ENCODE measurements at regions not wholly inside any gene's neighbourhood (a gene's known extent, or its start where the extent isn't known, plus 50 kb on each side); places are given as distances from the start of the nearest gene placed in this dataset.

- in situ Hi-C loops (cut with HindIII; ENCODE audit: low pct_unique_long_range_greater_than_20kb, low sequenced_read_pairs) (no loop called here), intact Hi-C loops (cut with micrococcal nuclease; ENCODE audit: unreplicated experiment) (no loop called here)
- TF ChIP-seq POLR2AphosphoS5 (IDR thresholded peaks at IDR 0.05; ENCODE audit: low read depth, low read length) (no peak), REST (IDR thresholded peaks at IDR 0.05; ENCODE audit: insufficient read depth in 1 of 2, low read depth in 2 of 2, low read length in 1 of 2) (no peak), SIN3A (IDR thresholded peaks at IDR 0.05; ENCODE audit: borderline replicate concordance, insufficient read depth, low read depth, low read length) (no peak), TCF7L2 (IDR thresholded peaks at IDR 0.05; ENCODE audit: low read depth, low read length) (no peak), CTCF (IDR thresholded peaks at IDR 0.05) (no peak)
- Histone ChIP-seq H3K4me3 (ENCODE audit: low read depth in 2 of 2, low read length in 2 of 2) (no peak overlapping the region), H3K4me1 (ENCODE audit: control insufficient read depth, insufficient read depth, low read length) (no peaks in the 10 kb centered on the region), H3K27me3 (ENCODE audit: control insufficient read depth, insufficient read depth, low read length) (no peaks in the 10 kb centered on the region), H3K27ac (ENCODE audit: low read length) (no peak overlapping the region), H3K9me3 (ENCODE audit: control insufficient read depth, insufficient read depth, low read depth, low read length) (no peaks in the 10 kb centered on the region), H3K36me3 (ENCODE audit: control insufficient read depth, insufficient read depth, low read length) (no peaks in the 10 kb centered on the region)
- CTCF ChIA-PET = no interaction called here
- no peak for DNase-seq (ENCODE audit: low read depth, low spot score)
- BruUV-seq (replicated peaks) = no TSS peak
- ATAC-seq = no peak
- POLR2A ChIA-PET = no interaction called here
Observed at GRCh38 chr11:92137747-92138146, 86.9 kb upstream of the FAT3 start.

GRCh38 chr11:92136797-92137196, 87.8 kb upstream of the FAT3 start:
- H3K27me3 ChIP-seq (ENCODE audit: control insufficient read depth, insufficient read depth, low read length) = no peaks in the 10 kb centered on the region
- CTCF ChIA-PET = interaction anchor here (0.5 kb wide), 1 partner anchor 417 kb away, joined by 11 read pairs; no protein-coding TSS in a partner anchor
- no peak for DNase-seq (ENCODE audit: low read depth, low spot score)
- H3K4me3 ChIP-seq (ENCODE audit: low read depth in 2 of 2, low read length in 2 of 2) = no peak overlapping the region
- in situ Hi-C loops (cut with HindIII; ENCODE audit: low pct_unique_long_range_greater_than_20kb, low sequenced_read_pairs) = no loop called here
- POLR2A ChIA-PET = no interaction called here
- ATAC-seq = no peak
- no peaks in the 10 kb centered on the region for H3K36me3 ChIP-seq (ENCODE audit: control insufficient read depth, insufficient read depth, low read length)
- H3K4me1 ChIP-seq (ENCODE audit: control insufficient read depth, insufficient read depth, low read length) = no peaks in the 10 kb centered on the region
- BruUV-seq (replicated peaks) = no TSS peak
- no peak for TF ChIP-seq REST (IDR thresholded peaks at IDR 0.05; ENCODE audit: insufficient read depth in 1 of 2, low read depth in 2 of 2, low read length in 1 of 2)
- peak; percentile 18 for TF ChIP-seq CTCF (IDR thresholded peaks at IDR 0.05)
- H3K9me3 ChIP-seq (ENCODE audit: control insufficient read depth, insufficient read depth, low read depth, low read length) = no peaks in the 10 kb centered on the region
- no peak overlapping the region for H3K27ac ChIP-seq (ENCODE audit: low read length)
- intact Hi-C loops (cut with micrococcal nuclease; ENCODE audit: unreplicated experiment) = no loop called here
